OCI-LY1 (cell line): ENCODE measurements at regions not wholly inside any gene's neighbourhood (a gene's known extent, or its start where the extent isn't known, plus 50 kb on each side); places are given as distances from the start of the nearest gene placed in this dataset.

Experiments
- EZH2 ChIP-seq: fragments of 200-600 bp; sonication (generic), shearing (Covaris generic); IDR thresholded peaks from 2 replicates; pipeline ENCODE4 v1.8.0; 2017; ENCODE audit warnings: borderline replicate concordance, mixed run types, mild to moderate bottlenecking, antibody characterized with exemption, low read length, moderate library complexity, mixed read lengths
- TF ChIP-seq, protein P1 (sequence below): fragments of 200-600 bp; sonication (generic), shearing (Covaris generic); IDR thresholded peaks from 2 replicates; pipeline ENCODE4 v1.5.1; 2017; ENCODE audit warnings: mild to moderate bottlenecking, antibody characterized with exemption, low read length, moderate library complexity, mixed read lengths

GRCh38 chr5:178796165-178796945 is 63.4 kb upstream of the ZNF354B start:
- TF ChIP-seq EZH2, result no peak
- TF ChIP-seq, protein P1, sequence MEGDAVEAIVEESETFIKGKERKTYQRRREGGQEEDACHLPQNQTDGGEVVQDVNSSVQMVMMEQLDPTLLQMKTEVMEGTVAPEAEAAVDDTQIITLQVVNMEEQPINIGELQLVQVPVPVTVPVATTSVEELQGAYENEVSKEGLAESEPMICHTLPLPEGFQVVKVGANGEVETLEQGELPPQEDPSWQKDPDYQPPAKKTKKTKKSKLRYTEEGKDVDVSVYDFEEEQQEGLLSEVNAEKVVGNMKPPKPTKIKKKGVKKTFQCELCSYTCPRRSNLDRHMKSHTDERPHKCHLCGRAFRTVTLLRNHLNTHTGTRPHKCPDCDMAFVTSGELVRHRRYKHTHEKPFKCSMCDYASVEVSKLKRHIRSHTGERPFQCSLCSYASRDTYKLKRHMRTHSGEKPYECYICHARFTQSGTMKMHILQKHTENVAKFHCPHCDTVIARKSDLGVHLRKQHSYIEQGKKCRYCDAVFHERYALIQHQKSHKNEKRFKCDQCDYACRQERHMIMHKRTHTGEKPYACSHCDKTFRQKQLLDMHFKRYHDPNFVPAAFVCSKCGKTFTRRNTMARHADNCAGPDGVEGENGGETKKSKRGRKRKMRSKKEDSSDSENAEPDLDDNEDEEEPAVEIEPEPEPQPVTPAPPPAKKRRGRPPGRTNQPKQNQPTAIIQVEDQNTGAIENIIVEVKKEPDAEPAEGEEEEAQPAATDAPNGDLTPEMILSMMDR, result no peak
